SK-N-MC (cell line): ENCODE measurements at regions not wholly inside any gene's neighbourhood (a gene's known extent, or its start where the extent isn't known, plus 50 kb on each side); places are given as distances from the start of the nearest gene placed in this dataset.

Experiments used
- EZH2 ChIP-seq: fragments of 200-600 bp; sonication (generic); IDR thresholded peaks from one replicate; pipeline ENCODE4 v1.6.1; 2017; ENCODE audit warnings: antibody characterized with exemption
- POLR2AphosphoS5 ChIP-seq: IDR thresholded peaks from 2 replicates; pipeline ENCODE4 v1.6.1; 2012; ENCODE audit warnings: mild to moderate bottlenecking, low read depth, low read length, borderline replicate concordance

- TF ChIP-seq EZH2 = no peak
- TF ChIP-seq POLR2AphosphoS5 = no peak
Measured at GRCh38 chr3:118487734-118488133, 546.9 kb downstream of the IGSF11 start.
